GM12865 (cell line): ENCODE measurements at regions not wholly inside any gene's neighbourhood (a gene's known extent, or its start where the extent isn't known, plus 50 kb on each side); places are given as distances from the start of the nearest gene placed in this dataset.
"Not testable (repeated sequence)": the region's sequence is repeated elsewhere in the genome, so short reads cannot be mapped to it uniquely, and the experiment has no call there.

Experiments
- DNase-seq: peaks from one replicate; pipeline ENCODE4 v3.0.0; 2010; ENCODE audit warnings: low read depth
- H3K4me3 ChIP-seq: 2 replicates; pipeline ENCODE4 v1.5.1; 2011; ENCODE audit warnings: mild to moderate bottlenecking, low read depth, low read length, control low read depth
- TF ChIP-seq, protein P1 (sequence below): IDR thresholded peaks from 2 replicates; pipeline ENCODE4 v1.5.1; 2011; ENCODE audit warnings: low read length, control low read depth, low read depth, inconsistent platforms; ENCODE audit not compliant: insufficient read depth; ENCODE audit errors: missing control alignments

DNA sequence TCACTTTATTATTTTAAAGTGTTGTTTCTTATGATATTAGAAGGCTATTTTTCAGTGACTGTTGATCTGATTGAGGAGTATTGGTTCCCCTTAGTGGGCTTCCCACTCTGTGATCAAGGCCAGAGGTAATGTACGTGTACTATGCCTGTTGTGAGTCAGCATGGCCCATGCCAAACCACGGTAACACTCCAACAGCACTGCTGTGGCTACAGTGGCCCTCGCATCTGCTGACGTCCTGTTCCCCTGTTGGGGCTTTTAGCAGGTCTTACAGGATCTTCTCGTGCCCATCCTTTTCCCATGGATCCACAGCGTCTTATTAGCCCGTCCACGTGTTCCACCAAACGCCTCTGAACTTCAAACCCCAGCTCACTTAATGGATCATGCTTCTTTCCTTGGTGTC, 964.6 kb upstream of the CELF2 start:
- no peak overlapping the region for H3K4me3 ChIP-seq
- TF ChIP-seq, protein P1, sequence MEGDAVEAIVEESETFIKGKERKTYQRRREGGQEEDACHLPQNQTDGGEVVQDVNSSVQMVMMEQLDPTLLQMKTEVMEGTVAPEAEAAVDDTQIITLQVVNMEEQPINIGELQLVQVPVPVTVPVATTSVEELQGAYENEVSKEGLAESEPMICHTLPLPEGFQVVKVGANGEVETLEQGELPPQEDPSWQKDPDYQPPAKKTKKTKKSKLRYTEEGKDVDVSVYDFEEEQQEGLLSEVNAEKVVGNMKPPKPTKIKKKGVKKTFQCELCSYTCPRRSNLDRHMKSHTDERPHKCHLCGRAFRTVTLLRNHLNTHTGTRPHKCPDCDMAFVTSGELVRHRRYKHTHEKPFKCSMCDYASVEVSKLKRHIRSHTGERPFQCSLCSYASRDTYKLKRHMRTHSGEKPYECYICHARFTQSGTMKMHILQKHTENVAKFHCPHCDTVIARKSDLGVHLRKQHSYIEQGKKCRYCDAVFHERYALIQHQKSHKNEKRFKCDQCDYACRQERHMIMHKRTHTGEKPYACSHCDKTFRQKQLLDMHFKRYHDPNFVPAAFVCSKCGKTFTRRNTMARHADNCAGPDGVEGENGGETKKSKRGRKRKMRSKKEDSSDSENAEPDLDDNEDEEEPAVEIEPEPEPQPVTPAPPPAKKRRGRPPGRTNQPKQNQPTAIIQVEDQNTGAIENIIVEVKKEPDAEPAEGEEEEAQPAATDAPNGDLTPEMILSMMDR, result no peak
- peak; percentile 9 for DNase-seq

DNA sequence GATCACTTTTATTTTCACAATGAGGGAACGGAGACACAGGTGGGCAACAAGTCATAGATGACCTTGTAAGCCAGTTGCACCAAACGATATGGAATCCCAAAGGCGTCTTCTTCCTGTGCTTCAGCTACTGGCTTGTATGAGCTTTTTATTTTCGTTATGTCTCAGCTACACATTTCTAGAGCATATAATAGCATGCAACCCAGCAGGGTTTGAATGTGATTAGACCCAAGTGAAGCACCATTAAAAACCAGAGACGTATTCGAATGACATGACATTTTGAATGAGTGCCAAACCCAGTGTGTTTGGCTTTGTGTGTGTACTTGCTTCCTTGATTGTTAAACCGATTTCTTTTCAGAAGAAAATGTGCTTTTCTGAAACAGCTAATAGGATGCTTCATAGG, 963.2 kb upstream of the CELF2 start:
- H3K4me3 ChIP-seq, result no peak overlapping the region
- TF ChIP-seq, protein P1, result no peak
- no peak for DNase-seq

DNA sequence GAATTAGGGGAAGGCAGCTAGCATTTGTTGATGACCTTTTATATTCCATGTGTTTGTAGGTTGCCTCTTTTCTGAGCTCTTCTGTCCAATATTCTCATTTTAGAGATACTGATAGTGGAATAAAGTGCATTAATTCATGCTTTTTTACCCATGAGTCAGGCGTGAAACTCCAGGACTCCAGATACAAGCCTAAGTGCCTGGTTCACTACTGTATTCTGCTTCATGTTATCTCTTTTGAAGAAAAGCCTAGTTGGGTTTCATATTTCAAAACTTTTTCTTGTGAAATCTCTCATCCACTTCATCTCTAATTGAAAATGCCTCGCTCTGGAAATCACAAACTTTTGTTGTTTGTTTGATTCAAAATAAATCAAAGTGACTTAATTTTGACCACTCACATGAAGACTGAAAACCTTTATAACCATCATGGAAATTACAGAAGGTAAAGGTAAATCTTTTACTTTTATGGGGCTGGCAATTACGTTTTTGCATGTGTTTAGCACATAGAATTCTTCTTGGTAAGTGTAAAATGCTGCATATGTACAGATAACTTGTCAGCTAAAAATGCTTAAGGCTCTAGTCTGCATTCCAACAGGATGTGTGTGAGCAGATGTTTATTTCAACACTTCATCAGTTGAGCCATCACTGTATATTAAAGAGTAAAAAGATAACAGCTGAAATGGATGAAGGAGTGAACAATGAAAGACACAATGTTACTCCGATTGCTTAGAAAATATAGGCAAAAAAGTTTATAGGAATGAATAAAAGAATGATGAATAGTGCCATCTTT, 961.8 kb upstream of the CELF2 start:
- TF ChIP-seq, protein P1, result no peak
- H3K4me3 ChIP-seq, result no peak overlapping the region
- DNase-seq, result no peak

DNA sequence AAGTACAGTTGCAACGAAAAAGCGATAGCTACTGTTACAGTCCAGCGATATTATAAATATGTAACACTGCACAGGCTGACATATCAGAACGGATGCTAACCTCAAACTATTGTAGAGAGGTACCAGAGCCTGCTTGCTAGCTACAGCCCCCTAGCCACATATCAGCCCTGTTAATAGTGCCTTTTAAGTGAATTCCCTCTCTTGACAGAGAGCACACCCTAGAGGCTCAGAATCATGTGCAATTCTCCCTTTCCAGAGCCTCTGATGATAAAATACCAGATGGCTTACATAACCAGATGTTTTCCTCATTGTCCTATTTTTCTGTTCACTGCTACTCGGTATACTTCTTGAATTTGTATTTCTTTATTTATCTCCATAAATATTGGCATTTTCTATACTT, 960.7 kb upstream of the CELF2 start:
- H3K4me3 ChIP-seq, result no peak overlapping the region
- TF ChIP-seq, protein P1, result no peak
- DNase-seq, result no peak

DNA sequence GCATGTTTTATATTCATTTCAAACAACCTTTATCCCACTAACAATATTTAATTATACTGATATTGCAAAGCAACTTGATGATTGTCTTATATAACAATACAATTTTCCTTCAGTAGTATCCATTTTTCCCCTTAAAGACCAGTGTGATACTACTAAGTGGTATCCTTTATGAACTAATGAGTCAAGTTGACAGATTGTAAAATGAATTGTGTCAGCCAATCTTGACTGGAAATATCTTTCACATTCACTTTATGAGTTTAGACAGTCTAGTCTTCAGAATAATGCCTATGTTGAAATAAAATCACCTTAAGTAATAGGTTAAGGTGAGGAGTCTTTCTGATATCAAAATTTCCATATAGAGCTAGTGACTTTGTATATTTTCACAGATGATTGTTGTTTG, 950.0 kb upstream of the CELF2 start:
- no peak overlapping the region for H3K4me3 ChIP-seq
- TF ChIP-seq, protein P1, result no peak
- no peak for DNase-seq

DNA sequence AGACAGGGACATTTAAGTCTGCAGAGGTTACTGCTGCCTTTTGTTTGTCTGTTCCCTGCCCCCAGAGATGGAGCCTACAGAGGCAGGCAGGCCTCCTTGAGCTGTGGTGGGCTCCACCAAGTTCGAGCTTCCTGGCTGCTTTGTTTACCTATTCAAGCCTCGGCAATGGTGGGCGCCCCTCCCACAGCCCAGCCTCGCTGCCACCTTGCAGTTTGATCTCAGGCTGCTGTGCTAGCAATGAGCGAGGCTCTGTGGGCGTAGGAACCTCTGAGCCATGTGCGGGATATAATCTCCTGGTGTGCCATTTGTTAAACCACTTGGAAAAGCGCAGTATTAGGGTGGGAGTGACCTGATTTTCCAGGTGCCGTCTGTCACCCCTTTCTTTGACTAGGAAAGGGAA, 942.8 kb upstream of the CELF2 start:
- H3K4me3 ChIP-seq, DNase-seq: not testable (repeated sequence)

DNA sequence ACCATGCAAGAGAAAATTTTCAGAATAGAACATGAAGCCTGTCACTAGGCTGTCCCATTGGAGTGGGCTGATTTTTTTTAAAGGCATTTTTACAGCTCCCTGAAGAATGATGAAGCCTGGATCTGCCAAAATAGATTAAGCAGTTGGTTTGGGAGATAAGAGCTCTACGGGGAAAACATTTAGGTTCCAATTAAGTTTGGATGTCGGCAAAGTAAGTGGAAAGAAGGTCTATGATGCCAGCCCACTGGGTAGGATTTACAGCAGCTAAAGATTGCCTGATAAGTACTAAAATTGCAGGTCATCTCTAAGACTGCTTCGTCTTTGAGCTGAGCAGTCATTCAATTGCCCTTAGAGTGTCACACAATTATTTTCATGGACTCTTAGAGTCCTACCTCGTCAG, 939.2 kb upstream of the CELF2 start:
- H3K4me3 ChIP-seq, result no peak overlapping the region
- TF ChIP-seq, protein P1, result no peak
- DNase-seq, result no peak
